Activated naive CD4-positive, alpha-beta T cell (primary cell): ENCODE measurements at regions not wholly inside any gene's neighbourhood (a gene's known extent, or its start where the extent isn't known, plus 50 kb on each side); places are given as distances from the start of the nearest gene placed in this dataset.
"Not testable (repeated sequence)": the region's sequence is repeated elsewhere in the genome, so short reads cannot be mapped to it uniquely, and the experiment has no call there.

Experiments
- DNase-seq, 4 experiments: peaks; one replicate each; lab custom pipeline; 2025; lab: John Stamatoyannopoulos, UW

DNA sequence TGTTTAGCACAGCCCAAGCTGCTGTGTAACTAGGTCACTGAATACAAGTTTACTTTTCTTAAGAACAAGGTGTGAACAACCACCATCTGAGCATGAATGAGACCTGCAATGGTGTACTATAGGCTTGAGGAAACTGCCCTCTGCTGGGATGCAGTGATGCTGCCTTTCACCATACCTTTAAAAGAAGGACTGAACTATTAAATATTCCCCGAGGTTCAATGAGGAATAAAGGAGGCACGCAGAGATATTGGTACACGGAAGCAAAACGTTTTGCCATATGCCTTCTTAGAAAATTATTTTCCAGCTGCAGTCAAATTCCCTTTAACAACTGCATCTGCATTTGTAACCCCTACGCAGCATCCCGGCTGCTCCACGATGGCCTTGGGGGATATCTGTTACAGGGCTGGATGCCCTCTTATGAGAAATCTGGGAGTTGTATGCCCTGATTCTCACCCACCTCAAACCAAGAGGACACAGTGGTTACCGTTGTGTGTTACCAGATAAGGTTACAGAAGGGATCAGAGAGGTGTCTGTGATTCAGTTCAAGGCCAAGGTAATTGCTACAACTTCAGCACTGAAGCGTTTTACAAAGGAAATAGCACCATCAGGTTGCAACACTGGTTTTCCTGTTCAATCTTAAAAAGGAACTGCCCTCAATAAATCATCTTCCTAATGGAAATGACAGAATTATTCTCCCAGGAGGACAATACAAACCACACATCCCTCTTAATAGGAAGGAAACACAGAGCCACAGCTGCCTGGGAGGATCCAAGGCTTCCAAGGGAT lies 470.5 kb downstream of the LTN1 start:
- DNase-seq, result no peak

DNA sequence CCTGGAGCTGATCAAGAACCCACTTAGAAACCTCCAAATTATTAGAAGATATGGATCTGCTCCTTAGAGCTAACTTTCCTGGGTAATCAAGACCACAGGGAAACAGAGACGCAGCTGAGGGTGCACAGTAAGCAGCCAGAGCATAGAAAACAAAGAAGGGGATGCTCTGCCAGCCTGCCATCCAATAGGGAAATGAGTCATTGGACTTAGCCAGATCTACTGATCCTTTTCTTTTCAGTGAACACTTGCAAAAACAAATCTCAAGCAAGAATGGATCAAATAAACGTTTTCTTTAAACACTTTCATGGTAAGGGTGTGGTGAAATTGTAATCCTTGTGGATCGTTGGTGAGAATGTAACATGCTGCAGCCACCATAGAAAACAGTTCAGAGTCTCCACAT lies 474.0 kb downstream of the LTN1 start:
- DNase-seq, result no peak

DNA sequence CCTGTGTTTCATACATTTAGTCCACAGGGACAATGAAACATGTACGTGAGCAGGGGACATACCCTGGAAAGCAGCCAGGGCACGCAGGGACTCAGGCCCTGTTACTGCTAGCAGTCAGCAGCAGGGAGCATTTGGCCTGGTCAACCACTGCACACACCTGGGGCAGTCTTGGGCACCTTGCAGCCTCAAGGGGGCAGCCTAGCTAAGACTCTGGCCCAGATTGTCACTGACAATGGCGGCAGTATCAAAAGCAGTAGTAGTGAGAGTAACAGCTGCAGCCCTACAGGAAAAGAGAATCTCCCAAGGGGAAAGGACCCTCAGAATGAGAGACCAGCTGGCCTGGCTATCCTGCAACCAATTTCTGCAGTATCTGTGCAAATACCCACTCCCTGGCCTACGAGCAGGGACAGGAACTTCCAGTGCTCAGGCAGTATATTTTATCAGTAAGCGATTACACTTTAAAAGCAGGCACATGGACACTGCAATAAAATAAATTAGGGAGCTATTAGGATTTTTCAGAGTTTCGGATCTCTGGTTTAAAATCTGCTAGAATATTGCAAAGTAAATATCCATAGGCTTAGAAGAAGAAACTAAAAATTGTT lies 475.6 kb downstream of the LTN1 start:
- DNase-seq, result peak; percentile 0 to 23 (median 10)

DNA sequence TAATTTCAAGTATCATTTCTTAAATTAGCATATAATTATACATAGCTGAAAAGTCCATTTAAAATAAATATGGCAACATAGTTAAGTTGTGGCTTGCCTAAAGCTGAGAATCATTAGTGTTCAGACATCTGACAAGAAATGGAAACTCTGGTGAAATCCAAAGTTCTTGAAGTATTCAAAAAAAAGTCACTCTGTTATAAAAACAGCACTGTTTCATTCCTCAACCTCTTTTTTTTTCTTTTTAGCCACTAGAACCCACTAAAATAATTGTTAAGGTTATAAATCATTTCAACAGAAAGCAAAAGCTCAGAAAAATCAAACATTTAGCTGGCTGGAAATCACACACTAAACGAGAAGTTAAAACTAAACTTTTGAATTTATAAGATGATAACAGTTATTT lies 476.7 kb downstream of the LTN1 start:
- DNase-seq, result no peak

GRCh38 chr21:28513428-28513827 lies 479.2 kb downstream of the LTN1 start:
- DNase-seq, result no peak

DNA sequence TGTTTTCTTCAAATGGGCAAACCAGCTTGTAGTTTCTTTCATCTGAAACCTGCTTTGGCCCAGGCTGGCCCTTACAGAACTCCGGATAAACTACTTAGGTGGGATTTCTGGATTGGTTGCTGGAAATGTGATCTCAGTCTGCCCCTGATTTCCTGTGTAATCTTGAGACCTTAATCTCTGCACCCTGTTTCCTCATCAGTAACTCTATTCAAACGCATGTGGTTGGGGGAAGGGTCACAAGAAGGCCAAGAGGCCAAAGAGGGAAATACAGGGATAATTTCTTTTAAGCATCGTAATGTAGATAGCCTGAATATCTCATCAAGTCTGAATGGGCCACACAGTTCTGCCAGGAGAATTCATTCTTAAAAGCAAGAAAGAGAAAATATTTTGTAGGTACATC lies 483.6 kb downstream of the LTN1 start:
- no peak for DNase-seq

- no peak for DNase-seq
Observed at GRCh38 chr21:28508126-28508525, 484.6 kb downstream of the LTN1 start.

DNA sequence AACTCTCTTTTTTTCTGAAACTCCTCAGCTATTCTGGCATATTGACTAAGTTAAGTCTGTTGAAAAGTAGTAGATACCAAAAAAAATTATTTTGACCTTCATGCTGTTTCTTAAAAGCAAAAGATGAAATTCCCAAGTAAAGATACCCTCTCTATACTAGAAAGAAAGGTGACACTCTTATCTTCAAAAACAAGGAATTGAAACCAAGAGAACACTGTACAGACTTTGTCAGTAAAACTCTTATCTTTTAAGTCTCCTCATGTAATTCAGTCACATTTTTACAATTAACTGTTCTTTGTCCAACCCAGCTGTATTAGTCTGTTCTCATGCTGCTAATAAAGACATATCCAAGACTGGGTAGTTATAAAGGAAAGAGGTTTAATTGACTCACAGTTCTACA lies 496.2 kb downstream of the LTN1 start:
- DNase-seq, result no peak

DNA sequence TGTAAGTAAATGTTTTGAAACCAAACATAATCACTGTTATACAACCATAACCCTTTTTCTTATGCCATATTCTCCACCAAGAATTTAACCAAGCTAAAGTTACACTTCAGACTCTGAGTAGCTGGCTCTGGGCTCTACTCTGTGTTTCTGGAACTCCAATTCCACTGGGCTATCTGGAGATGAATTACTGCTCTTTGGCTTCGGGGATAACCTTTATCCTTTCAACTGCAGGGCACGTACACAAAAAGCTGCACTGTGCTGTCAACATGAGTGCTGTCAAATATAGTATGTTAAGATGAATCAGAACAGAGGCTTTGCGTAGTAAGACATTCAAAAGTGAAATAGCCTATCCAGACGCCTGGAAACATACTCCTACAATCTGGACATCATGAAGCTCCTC lies 500.6 kb downstream of the LTN1 start:
- DNase-seq, result no peak

DNA sequence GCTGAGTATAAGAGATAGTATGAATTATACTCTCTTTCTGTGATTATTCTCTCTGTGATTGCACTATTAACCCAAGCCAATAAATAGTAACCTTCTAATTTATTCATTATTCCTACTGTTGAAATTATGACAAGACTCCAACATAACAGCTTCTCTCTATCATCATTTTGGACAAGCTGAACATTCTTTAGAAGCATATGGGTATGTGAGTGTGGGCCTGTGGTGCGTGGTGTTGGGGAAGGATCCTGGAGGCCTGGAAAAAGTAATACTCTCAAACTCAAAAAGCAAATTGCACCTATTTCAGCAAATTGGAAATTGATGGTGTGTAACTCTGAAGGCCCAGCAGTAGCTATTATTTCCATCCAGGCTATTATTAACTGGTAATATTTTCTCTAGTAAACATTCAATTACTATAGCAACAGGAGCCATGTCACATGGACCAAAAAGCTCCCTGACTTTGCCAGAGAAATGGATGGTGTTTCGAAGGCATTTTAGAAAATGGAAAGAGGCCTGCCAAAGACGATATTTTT lies 502.8 kb downstream of the LTN1 start:
- DNase-seq, result no peak

DNA sequence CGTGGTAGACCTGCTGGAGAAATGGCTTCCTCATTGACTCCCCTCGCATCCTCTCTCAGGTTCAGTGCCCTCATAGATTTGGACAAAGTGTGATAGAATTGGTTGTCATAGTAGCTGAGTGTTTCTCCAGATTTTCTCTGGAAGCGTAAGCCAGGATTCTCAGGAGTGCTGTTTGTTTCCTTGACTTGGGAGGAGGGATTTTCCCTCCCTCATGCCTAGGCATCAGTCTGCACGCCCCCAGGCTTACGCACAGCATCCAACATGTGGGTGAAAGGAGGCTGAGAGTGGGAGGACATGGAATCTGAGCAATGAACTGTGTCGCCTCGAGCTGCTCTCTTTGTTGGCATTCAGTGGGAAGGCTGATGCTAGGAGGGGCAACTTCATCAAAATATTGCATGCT lies 503.5 kb downstream of the LTN1 start:
- no peak for DNase-seq

DNA sequence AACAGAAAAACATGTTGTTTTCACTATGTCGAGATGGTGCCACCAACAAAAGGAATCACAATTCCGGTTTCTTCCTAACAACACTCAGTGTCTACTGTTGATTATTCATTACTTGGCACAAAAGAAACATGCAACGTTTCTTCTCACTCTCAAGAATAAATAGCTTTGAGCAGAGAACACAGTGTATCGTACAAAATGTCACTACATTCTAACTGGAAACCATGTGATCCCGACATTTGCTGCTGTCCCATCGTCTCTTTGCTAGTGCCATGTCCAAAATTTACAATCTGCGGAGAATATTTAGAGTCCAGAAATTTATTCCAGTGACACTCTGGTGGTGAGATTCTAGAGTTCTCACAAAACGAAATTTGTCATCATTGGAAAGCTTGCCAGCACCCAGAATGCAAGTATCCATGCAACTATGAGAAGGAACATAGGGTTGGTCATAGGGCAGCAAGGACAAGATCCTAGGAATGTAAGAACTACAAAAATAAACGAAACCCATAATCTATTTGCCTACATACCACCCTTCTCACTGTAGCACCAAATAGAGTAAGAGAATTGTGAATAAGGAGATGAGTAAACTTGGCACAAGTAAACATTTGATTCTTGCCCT lies 505.1 kb downstream of the LTN1 start:
- no peak for DNase-seq

- DNase-seq, result no peak
Observed at GRCh38 chr21:28485301-28486022, 507.2 kb downstream of the LTN1 start.

GRCh38 chr21:28483301-28484035 lies 509.2 kb downstream of the LTN1 start:
- DNase-seq, result no peak

GRCh38 chr21:28482657-28483056 lies 510.0 kb downstream of the LTN1 start:
- no peak for DNase-seq

DNA sequence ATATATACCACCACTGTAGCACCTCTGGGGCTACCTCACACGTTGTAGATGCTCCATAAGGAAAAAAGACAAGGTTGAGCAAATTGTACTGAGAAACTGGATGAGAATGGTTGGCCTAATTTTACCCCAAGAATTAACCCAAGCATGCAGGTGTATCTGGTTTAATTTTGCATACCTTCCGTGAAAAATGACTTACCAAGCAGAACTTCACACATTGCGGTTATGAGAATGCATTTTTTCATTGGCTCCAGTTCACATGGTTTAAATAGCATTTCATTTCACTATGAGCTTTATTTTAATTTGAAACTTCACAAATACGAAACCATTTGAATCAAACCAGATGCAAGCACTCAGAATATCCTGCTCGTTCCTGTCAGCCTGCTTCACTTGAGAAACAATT lies 512.2 kb downstream of the LTN1 start:
- DNase-seq, result no peak

DNA sequence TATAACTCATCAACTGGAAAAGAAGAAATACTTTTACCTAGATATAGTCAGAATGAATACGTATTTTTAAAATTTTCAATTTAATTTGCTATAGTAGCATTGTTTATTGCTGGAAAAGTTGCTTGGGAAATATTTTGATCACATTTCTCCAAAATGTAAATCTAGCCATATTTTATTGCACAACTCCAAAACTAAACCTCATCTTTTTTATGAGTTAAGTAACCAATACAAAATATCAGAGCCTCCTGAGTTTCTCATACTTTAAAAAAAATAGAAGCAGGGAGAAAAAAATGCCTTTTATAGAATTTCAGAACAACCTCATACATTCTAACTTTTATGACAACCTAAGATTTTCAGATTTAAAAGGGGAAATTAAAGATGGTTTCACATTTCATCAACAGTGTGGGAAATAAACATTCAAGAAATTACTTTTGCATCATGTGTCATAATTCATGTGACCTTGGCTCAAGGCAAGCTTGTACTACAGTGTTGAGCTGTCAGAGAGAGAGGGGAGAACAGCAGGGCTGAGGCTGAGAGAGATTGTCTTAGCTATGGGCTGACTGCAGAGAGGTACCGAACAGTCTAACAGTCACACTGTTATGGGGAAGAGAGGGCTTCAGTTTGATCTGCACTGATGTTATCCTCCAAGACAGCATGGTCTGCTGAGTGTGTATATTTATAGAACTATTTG lies 519.0 kb downstream of the LTN1 start:
- no peak for DNase-seq

DNA sequence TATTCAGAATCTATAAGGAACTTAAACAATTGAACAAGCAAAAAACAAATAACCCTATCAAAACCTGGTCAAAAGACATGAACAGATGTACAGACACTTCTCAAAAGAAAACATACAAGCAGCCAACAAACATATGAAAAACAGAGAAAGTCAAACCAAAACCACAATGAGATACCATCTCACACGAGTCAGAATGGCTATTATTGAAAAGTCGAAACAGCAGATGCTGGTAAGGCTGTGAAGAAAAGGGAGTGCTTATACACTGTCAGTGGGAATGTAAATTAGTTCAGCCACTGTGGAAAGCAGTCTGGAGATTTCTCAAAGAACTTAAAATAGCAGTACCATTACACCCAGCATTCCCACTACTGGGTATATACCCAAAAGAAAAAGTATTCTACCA lies 520.1 kb downstream of the LTN1 start:
- not testable (repeated sequence) for DNase-seq

DNA sequence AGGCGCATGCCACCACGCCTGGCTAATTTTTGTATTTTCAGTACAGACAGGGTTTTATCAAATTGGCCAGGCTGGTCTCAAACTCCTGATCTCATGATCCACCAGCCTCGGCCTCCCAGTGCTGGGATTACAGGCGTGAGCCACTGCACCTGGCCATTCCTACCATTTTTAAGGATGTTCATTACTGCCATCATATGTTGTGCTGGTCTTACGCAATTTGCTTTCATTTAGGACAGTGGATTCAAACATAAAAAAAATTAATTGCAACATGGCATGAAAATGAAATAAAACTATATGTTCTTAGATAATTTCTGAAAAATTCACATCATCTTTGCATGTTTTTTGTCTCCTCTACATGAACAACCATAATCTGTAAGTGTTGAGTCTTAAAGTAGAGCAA lies 527.7 kb downstream of the LTN1 start:
- DNase-seq, result no peak

- no peak for DNase-seq
Observed at GRCh38 chr21:28464095-28464494, 528.6 kb downstream of the LTN1 start.

GRCh38 chr21:28459193-28459592 lies 533.5 kb downstream of the LTN1 start:
- DNase-seq, result no peak
